GM21619 (cell line): ENCODE measurements at regions not wholly inside any gene's neighbourhood (a gene's known extent, or its start where the extent isn't known, plus 50 kb on each side); places are given as distances from the start of the nearest gene placed in this dataset.
"Not testable (repeated sequence)": the region's sequence is repeated elsewhere in the genome, so short reads cannot be mapped to it uniquely, and the experiment has no call there.

Experiments used
- ATAC-seq: cut with Tn5 transposase; IDR thresholded peaks from one replicate; pipeline ENCODE4 v1.9.1; 2021; ENCODE audit not compliant: unreplicated experiment

DNA sequence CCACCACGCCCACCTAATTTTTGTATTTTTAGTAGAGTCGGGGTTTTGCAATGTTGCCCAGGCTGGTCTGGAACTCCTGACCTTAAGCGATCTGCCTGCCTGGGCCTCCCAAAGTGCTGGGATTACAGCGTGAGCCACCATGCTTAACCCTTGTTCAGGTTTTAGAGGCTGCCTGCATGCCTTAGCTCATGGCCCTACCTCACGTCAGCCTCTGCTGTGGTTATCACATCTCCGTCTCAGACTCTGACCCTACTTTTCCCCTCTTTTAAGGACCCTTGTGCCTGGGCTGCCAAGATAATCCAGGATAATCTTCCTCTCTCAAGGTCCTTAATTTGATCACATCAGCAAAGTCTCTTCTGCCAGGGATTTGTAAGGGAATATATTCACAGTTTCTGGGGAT lies 98.2 kb upstream of the PMAIP1 start:
- no peak for ATAC-seq

DNA sequence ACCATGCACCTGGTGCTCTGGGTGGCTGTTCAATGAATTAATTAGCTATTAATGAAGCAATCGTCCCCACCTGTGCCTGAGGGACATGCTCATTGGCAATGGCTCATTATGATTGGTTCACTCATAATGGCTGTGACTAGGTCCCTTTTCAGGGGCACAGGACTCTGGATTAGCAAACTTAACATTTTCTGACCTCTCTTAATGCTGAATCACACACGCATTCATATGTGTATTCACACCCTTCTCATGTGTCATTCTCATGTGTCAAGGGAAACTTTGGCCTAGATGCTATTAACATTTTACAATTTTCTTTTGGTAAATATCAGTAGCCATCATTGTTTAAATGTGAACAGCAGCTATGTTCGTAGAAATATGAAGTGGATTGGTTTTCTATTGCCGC lies 98.9 kb upstream of the PMAIP1 start:
- no peak for ATAC-seq

DNA sequence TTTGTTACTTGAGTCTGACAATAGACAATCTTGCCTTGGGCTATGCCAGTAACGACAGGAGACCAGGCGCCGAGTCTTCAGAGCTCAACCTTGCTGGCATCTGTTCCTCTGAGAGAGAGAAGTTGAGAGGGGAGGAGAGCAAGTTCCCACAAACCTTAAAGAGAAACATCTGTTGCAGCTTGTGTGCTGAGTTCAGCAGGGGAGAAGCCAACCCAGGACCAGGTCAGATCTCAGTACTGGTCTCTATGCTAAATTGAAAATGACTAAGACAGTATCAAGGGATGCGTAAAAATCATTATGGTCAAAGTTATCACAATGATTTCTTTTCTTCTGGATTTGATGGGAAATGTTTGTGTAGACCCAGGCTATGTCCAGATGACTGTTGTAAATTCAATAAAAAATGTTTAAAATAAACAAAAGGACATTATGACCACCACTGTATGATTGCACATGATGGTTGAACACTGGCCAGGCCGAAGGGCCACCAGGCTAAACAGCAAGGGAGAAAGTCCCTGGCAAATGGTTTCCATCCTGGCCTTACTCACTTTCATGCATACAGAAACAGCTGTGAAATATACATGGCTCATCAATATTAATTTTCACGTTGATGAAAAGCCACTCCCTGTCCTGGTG lies 100.3 kb upstream of the PMAIP1 start:
- no peak for ATAC-seq

DNA sequence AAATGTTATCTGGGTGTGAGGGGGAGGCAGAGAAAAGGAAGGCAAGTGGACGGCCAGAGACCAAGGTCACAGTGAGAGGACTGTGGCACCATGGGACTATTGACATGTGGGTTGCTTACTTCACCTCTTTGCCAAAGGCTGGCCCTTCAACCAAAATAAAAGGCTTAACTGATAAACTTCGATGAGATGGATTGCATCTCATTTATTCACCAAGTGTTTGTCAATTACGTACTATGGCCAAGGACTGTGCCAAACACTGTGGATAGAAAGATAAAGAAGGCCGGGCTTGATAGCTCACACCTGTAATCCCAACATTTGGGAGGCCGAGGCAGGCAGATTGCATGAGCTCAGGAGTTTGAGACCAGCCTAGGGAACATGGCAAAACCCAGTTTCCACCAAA lies 98.7 kb upstream of the CCBE1 start:
- ATAC-seq: no peak

DNA sequence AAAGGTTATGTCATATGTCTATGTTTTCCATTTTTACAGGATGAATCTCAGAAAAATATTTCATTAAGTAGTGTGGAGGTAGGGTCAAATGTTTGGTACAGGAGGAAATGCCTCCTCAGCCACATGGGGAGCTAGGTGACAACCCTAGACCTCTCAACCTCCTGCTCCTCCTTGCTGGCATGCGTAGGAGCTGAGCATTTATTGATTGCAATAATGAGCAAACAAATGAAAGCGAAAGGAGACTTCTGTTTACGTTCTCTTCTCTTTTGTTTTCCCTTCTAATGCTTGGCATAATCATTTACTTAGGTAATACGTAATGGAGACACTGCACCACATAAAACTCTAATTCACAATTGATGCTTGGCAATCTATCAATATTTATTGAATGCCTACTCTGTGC lies 95.1 kb upstream of the CCBE1 start:
- no peak for ATAC-seq

DNA sequence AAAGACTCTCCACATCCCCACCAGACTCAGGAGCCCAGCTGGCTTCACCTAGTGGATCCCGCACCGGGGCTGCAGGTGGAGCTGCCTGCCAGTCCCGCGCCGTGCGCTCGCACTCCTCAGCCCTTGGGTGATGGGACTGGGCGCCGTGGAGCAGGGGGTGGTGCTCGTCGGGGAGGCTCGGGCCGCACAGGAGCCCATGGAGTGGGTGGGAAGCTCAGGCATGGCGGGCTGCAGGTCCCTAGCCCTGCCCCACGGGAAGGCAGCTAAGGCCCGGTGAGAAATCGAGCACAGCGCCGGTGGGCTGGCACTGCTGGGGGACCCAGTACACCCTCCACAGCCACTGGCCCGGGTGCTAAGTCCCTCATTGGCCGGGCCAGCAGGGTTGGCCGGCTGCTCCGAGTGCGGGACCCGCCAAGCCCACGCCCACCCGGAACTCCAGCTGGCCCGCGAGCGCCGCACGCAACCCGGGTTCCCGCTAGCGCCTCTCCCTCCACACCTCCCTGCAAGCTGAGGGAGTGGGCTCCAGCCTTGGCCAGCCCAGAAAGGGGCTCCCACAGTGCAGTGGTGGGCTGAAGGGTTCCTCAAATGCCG lies 93.2 kb upstream of the CCBE1 start:
- not testable (repeated sequence) for ATAC-seq

DNA sequence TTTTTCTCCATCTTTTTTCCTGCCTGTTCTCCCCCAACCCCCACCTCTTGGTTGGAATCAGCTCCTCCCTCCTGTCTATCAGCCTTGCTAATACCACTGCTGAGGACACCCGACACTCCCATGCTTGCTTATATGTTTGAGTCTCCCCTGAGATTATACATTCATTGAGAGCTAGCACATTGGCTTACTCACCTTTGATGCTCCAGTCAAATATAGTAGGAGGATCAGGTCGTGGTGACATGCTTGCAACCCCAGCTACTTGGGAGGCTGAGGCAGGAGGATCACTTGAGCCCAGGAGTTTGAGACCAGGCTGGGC lies 91.5 kb upstream of the CCBE1 start:
- ATAC-seq: no peak

DNA sequence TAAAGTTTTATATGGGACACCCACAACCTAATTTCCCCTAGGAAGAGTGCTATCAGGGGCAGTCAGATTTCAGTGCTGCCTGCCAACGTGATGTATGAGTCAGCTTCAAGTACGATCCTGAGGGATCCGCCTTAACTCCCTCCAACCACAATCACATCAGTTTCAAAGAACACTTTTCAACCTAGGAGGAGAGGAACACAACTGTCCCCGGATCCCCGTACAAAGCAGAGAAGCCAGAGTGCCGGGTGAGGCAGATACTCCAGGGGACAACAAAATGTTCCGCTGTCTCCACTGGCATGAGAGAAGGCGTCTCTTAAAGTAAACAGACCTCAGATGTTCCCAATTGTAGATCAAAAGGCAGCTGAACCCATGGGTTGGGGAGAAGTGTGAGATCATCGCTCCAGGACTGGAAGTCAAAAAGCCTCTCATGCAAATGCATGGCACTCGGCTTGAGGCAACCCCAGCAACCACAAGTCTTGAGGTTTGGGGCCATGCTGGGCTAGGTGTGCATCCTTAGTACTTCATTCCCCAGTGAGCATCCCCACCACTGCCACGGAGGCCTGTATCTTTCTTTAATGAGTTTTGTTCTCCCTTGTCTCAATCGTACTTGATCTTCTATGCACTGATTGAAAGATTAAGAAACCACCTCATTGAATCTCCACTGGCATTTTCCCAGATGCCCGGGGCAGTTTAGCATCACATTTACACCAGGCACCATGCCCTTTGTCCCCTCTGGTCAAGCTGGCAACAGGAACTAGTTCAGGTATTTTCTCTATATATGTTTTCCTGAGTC lies 91.0 kb upstream of the CCBE1 start:
- no peak for ATAC-seq

DNA sequence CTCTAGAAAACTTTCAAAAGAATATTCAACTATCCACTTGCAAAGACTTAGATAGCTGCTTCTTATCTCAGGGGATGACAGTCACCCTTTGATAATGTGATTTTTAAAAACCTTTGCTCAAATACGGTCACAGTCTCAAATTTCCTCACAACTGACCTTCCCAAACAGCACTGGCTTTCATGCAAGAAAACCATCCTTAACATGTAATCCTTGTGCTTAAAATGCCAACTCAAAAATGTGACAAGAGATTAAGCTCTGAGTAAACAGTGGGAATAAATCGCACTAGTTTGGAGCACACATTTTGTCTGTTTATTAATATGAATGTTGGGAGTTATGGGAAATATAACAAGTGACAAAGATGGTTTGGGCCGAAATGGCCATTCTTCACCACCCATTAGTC lies 87.5 kb upstream of the CCBE1 start:
- ATAC-seq: no peak

DNA sequence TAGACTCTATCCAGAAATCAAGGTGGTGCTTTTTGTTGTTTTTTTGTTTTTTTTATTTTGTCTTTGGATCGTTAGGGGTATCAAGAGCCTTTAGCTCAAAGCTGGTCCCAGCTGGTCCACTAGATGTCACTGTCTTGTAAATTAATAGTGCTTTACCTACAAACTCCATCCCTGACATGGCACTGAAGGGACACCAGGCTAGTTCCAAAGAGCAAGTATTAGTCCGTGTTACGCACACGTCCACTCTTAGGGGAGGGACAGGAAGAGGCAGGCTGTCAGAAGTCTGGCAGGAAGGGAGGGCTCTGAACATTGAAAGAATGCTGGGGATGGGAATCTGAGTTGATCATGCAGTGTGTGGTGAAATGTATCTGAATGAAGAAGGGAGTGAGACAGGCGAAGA lies 85.9 kb upstream of the CCBE1 start:
- ATAC-seq: peak; percentile 96

DNA sequence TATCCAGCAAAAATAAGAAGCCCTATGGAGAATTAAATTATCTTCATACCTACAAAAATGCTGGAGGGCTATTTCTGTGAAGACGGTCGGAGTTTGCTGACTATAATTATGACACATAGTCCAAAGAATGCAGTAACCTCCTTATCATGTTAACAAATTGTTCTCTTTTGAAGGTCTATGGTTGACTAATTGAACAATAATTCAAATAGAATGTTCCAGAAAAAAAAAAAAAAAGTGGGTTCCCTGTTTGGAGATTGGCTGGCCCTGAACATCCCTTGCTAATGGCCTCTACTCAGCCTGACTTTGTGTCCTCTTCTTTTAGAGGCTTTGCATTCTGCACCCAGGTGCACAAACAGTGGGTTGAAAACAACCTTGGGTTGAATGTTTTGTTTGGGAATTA lies 82.8 kb upstream of the CCBE1 start:
- no peak for ATAC-seq

DNA sequence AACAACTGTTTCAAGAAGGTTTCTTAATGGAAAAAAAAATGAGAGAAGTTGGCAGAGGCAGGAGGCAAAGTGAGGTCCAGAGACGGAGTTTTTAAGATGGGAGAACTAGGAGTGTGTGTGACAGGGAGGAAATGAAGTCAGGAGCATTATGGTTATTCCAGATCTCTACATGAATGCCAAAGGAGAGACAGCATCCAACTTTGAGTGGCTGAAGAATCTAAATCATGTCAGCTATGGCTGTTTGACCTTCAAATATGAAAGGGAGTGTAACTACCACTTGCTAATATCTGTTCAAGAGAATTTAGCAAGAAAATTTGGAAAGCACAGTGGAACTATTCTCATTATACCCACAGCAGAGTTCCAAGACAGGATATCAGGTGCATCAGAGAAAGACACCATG lies 81.2 kb upstream of the CCBE1 start:
- ATAC-seq: no peak

DNA sequence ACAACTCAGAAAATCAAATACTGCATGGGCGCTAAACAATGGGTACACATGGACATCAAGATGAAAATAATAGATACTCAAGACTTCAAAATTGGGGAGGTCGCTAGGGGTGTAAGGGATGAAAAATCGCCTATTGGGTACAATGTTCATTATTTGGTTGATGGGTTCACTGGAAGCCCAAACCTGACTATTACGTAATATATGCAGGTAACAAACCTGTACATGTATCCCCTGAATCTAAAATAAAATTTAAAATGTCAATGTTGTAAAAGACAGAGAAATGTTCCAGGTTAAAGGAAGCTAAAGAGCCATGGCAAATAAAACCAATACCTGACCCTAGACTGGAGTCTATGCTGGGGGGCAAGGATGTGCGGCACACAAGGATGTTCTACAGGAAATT lies 80.4 kb upstream of the CCBE1 start:
- ATAC-seq: no peak

DNA sequence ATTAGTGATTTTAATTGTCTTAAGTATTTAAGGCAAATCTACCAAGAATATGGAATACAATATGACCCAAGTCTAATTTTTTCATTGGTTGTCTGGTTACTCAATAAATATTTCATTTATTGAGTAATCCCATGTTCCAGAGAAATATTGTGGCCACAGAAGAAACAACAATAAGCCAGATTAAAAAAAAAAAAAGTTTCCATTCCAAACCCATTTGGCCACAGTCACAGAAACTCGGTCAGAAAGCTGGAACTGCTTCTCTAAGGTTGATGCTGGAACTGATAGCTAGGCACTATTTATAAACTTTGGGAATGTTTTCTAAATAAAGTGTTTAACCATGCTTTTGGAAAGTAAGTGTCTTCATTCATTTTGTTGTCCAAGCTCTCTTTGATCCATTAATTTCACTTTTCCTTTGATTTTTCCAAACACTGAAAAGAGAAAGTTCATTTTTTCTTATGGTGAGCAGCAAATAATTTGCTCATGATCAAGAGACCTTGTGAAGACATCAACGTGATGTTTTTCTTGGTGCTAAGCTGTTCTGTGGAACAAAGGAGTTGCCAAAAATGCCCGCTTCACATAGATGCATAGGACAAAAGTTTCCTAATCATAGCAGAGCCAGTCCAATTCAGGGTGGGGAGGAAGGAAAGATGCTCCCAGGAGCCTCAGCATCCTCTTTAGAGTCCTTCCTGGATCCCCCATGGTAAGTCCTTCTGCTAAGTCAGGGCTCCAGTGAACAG lies 72.1 kb upstream of the CCBE1 start:
- ATAC-seq: no peak

DNA sequence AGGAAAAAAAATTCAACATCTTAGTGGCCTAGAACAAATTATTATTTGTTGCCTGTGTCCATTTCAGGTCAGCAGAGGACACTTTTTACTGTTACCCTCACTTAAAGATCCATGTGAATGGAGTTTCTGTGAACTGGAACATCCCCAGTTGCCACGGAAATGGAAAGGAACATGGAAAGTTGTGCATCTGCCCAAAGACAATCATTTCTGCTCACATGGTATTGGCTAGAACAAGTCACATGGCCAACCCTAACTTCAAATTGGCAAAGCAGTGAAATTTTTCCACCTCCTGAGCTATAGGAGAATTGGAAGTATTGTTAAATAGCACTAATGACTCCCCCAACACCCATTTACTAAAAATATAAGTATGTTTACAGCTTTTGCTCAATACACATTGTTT lies 71.2 kb upstream of the CCBE1 start:
- ATAC-seq: no peak

DNA sequence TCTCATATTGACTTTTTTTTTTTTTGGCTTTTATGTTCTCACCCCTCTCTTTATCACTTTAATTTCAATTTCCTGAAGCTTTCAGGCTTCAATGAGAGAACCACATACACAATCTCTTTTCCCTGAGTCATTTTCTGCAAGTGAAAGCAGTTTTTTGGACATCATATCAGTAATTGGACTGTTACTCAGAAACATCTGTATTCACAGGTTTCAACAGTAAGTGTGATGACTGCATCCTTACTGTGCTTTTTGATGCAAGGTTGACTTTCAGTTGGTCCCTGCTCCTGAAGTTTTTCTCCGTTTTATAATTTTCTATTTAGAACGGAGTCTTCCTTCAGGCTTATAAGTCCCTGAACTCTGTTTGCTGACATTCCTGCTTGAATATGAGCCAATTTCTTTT lies 70.5 kb upstream of the CCBE1 start:
- ATAC-seq: no peak

DNA sequence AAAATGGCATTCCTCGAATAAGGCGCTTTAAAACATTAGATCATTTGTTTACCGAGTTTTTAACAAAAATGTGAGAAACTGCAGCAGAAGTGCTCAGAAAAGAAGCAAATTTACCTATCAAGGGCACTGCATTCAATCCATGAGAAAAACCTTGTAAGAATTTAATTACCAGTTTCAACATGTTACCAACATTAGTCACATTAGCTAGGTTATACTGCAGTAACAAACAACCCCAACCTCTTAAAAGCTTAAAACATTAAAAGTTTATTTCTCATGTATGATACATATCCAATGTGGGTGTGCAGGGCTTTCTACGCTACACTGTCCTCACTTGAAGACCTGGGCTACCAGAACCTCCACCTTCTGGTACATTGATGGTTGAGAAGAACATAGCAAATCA lies 68.1 kb upstream of the CCBE1 start:
- no peak for ATAC-seq

DNA sequence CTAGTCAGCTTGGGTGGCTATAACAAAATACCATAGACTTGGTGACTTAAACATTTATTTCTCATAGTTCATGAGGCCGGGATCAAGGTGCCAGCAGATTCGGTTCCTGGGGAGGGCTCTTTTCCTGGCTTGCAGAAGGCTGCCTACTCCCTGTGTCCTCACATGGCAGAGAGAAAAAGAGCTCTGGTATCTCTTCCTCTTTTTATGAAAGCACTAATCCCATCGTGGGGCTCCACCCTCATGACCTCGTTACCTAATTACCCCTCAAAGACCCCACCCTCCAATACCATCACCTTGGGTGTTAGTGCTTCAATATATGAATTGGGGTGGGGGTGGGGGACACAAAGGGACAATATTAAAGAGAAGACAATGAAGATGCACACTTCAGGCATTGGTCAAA lies 67.1 kb upstream of the CCBE1 start:
- ATAC-seq: no peak

DNA sequence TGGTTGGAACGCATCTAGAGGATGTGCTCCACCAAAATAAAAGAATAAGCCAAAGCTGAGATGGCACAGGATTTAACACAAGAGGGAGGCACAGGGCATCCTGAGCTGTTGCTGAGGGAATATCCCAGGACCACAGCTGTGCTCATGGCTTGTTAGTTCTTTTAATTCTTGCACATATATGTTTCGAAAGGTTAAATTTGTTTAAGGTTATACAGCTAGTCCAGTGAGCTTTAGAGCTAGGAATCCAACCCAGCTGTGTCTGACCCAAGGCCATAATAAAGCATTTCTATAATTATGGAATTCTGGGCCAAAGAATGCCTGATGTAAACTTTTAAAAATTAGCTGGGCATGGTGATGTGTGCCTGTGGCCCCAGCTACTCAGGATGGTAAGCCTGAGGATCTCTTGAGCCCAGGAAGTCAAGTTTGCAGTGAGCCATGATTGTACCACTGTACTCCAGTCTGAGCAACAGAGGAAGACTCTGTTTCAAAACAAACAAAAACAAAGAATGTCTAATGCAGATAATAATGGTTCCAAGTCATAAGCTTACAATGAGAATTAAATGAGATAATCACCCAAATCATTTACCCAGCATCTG lies 66.4 kb upstream of the CCBE1 start:
- ATAC-seq: no peak

DNA sequence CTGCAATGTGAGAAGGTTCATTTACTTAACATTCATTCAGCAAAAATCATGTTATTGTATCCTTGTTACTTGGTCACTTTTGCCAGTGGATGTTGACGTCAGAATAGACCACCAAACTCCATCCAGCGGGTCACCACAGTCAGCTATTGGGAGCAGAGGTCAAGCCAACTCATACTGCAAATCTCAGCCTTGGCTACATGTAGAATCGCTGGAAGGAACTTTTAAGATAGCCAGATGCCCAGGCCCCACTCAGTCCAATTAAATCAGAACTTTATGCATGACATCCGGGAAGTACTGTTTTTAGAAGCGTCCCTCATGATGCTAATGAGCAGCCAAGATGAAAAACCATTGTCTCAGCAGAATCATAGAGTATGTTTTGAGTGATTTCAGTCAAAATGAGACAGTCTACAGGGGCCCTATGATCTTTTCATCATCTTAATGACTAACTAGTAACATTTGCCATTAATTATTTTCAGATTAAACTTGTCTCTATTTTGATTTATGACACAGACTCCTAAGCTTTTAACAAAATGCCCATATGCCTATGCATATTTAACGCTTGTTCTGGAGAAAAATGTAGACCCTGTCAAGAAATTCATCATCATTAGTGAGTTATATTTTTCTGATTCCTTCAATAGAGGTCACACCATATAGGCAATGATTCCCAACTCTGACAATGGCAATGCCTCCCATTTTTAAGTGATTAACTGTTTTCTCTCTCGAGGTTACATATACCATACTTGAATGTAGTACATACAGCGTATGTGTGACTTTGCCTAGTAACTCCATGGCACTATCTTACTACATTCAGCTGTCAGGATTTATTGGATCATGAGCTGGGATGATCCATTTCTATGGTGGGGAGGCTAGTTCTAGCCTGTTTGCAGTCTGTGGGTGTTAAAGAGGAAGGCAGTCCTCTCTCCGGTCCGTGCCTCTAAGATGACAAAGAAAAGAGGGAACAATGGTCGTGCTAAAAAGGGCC lies 63.7 kb upstream of the CCBE1 start:
- no peak for ATAC-seq
